ENCODE measurements at regions not wholly inside any gene's neighbourhood (a gene's known extent, or its start where the extent isn't known, plus 50 kb on each side); places are given as distances from the start of the nearest gene placed in this dataset.
"Not testable (repeated sequence)": the region's sequence is repeated elsewhere in the genome, so short reads cannot be mapped to it uniquely, and the experiment has no call there.

DNA sequence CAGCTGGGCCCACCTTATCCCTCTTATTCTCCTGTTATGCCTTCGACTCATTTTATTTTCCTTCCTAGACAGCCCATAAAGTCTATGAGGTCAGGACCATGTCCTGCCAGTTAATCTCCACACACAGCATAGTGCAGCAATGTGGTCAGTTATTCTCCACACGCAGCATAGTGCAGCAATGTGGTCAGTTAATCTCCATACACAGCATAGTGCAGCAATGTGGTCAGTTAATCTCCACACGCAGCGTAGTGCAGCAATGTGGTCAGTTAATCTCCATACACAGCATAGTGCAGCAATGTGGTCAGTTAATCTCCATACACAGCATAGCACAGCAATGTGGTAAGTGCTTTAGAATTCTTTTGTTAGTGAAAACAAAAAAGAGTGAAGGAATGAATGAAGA, 77.8 kb downstream of the TEX36 start:
- no peak for TF ChIP-seq GATA1 (IDR thresholded peaks at IDR 0.05; ENCODE audit: low read depth, low read length)
- no peak for TF ChIP-seq POLR2A (IDR thresholded peaks at IDR 0.05; ENCODE audit: low read length)
- DNase-seq: peak; percentile 4 to 78

DNA sequence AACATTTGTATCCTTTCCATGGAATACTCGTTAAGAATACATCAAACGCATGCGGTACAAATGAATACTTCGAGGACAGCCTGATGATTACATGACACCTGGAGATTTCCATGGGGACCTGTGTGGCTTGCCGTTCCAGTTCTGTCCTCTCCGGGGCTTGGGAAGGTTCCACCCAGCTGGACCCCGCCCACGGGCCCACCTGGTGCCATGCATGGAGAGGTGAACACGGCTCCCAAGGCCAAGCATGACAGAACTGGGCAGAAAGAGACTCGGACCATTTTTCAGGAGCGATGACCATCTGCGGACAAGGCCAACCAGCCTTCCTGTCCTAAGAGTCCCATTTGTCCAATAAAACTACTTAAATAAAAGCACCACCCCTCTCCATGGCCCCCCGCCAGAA, 80.1 kb downstream of the TEX36 start:
- no peak for DNase-seq
- TF ChIP-seq GATA1 (IDR thresholded peaks at IDR 0.05; ENCODE audit: low read depth, low read length) (no peak), POLR2A (IDR thresholded peaks at IDR 0.05; ENCODE audit: low read length) (no peak)

DNA sequence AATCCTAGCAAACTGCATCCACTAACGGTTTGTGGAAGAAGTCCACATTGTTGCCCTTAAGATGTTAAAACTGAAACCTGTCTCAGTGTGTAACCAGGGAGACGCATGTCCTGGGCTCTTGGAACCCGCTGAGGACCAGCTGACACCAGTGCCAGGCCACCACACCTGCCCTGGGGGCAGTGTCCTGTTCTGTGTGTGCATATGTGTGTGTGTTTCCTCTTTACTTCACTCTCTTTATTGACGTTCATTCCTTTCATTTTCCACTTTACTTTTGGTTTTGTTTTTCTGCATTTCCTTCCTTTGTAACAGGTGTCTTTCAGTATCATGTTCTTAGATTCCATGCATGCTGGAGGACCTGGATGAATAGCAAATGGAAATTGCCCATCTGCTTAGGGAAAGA, 83.8 kb downstream of the TEX36 start:
- DNase-seq: no peak
- no peak for TF ChIP-seq POLR2A (IDR thresholded peaks at IDR 0.05; ENCODE audit: low read length)
- no peak for TF ChIP-seq GATA1 (IDR thresholded peaks at IDR 0.05; ENCODE audit: low read depth, low read length)

DNA sequence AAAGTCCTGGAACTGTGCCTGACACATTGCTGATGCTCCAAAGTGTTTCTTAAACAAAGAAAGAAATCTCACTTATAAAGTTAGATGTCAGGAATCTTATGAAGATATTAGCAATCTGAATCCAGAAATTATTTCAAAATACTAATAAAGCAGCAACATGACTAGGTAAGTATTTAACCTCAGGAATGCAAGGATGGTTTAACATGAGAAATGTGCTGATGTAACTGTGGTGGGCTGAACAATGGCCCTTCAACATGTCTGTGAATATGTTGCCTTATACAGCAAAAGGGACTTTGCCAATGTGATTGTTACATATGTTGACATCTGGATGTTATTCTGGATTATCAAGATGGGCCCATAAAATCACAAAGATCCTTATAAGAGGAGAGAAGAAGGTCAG, 87.1 kb downstream of the TEX36 start:
- TF ChIP-seq GATA1 (IDR thresholded peaks at IDR 0.05; ENCODE audit: low read depth, low read length): no peak
- no peak for TF ChIP-seq POLR2A (IDR thresholded peaks at IDR 0.05; ENCODE audit: low read length)
- DNase-seq: no peak

DNA sequence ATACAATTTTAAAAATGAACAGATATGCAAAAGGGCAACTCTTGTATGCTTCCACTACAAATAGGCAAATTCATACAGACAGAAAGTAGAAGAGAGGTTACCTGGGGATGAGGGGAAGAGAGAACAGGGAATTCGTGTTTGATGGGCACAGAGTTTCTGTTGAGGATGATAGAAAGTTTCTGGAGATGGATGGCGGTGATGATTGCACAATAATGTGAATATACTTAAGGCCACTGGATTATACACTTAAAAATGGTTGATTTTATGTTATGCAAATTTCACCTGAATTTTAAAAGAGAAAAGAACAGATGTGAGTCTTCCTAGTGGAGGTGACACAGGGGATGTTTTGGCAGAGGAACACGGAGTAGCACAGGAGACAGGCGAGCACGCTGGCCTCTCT, 89.3 kb downstream of the TEX36 start:
- no peak for DNase-seq
- TF ChIP-seq POLR2A (IDR thresholded peaks at IDR 0.05; ENCODE audit: low read length) (no peak), GATA1 (IDR thresholded peaks at IDR 0.05; ENCODE audit: low read depth, low read length) (no peak)

DNA sequence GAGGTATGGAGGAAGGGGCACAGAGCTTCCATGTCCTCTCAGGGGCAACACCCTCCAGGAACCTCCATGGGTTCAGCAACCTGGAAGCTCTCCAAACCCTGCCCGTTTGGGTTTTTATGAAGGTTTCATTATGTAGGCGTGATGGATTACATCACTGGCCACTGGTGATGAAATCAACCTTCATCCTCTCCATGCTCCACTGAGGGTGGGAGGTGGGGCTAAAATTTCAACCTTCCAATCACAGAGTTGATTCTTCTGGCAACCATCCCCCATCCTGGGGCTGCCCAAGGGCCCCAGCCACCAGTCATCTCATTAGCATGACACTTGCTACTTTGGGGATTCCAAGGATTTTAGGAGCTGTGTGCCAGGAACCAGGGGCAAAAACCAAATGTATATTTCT, 90.1 kb downstream of the TEX36 start:
- no peak for TF ChIP-seq POLR2A (IDR thresholded peaks at IDR 0.05; ENCODE audit: low read length)
- no peak for TF ChIP-seq GATA1 (IDR thresholded peaks at IDR 0.05; ENCODE audit: low read depth, low read length)
- DNase-seq: peak in 1 of 2 experiments; percentile 14

DNA sequence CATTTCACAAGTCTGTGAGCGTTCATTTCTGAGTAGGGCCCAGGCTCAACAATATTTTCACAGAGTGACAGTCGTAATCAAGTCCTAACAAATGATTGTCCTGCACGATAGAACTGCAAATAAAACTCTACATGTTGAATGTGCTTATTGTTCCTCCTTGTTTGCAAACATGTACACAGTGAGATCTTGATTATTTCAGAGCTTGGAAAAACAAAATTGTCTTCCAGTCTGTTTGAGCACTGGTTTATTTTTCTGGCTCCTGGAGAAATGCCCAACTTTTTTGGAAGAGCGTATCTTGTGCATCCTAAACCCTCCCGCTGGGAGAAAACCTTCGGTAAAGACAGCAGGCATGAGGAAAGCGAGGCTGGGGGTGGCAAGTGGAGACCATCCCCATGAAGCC, 91.1 kb downstream of the TEX36 start:
- TF ChIP-seq GATA1 (IDR thresholded peaks at IDR 0.05; ENCODE audit: low read depth, low read length): no peak
- TF ChIP-seq POLR2A (IDR thresholded peaks at IDR 0.05; ENCODE audit: low read length): no peak
- DNase-seq: no peak

DNA sequence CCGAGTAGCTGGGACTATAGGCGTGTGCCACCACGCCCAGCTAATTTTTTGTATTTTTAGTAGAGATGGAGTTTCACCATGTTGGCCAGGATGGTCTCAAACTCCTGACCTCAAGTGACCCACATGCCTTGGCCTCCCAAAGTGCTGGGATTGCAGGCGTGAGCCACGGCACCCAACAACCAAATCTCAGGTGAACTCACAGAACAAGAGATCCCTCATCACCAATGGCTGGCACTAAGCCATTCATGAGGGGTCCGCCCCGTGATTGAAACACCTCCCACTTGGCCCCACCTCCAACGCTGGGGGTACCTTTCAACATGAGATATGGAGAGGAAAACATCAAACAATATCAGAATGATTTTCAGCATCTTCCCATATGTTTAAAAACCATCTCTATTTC, 94.2 kb downstream of the TEX36 start:
- not testable (repeated sequence) for DNase-seq

DNA sequence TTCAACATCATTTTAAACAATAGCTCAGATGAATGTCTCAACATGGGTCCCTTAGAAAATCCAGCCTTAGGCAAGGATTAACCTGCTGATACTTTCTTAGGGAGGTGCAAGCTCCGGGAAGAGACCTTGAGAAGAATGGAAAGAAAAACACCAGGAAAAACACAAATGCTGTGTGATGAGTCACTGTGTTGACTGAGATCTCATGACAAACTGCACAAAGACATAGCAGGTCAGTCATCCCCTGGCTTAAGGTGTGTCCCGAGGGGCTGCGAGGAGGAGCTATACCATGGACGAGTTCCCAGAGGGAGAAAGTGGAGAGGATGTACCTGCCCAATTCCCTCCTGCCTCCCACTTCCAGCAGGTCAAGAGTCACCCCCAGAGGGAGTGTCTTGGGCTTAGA, 98.0 kb downstream of the TEX36 start:
- DNase-seq: no peak
- TF ChIP-seq GATA1 (IDR thresholded peaks at IDR 0.05; ENCODE audit: low read depth, low read length): no peak
- TF ChIP-seq POLR2A (IDR thresholded peaks at IDR 0.05; ENCODE audit: low read length): no peak

DNA sequence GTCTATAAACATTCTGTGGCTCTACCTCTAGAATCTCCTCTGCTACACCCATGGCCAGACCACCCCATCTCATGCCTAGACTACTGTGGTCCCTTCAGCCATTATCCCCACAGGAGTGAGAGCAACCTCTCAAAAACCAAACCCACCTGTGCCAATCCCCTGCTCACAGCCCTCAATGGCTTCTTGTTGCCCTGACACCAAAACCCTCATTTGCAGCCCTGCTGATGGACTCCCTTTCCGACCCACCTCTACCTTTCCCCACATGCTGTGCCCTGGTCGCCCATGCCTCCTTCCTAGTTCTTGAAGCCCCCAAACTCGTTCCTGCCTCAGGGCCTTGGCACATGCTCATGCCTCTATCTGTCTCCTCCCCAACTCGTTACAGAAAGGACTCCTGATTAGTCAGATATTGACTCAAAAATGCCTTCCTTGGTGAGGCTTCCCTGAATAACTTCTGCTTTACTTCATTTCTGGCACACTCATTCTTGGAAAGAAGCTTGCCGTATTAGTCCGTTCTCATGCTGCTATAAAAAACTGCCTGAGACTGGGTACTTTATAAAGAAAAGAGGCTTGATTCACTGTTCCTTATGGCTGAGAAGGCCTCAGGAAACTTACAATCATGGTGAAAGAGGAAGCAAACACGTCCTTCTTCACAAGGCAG, 104.2 kb downstream of the TEX36 start:
- TF ChIP-seq POLR2A (IDR thresholded peaks at IDR 0.05; ENCODE audit: low read length): no peak
- TF ChIP-seq GATA1 (IDR thresholded peaks at IDR 0.05; ENCODE audit: low read depth, low read length): no peak
- DNase-seq: no peak

DNA sequence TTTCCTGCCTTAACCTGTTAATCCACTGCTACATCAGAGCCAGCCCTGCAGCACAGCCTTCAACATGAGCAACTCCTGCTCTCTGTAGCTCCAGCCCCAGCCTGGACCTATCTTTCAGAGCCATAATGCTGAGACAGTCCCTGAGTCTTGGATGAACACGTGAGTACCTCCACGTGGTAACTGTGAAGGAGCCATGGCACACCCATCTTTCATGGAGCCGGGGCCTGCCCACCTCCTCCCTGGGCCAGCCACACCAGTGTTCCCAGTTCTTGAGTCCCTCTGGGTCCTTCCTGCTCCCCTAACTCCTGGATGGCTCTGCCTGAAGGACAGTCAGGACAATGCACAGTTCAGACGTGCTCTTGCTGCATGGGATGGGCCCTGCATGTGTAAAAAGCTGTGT, 107.1 kb downstream of the TEX36 start:
- no peak for DNase-seq
- TF ChIP-seq POLR2A (IDR thresholded peaks at IDR 0.05; ENCODE audit: low read length) (no peak), GATA1 (IDR thresholded peaks at IDR 0.05; ENCODE audit: low read depth, low read length) (no peak)

DNA sequence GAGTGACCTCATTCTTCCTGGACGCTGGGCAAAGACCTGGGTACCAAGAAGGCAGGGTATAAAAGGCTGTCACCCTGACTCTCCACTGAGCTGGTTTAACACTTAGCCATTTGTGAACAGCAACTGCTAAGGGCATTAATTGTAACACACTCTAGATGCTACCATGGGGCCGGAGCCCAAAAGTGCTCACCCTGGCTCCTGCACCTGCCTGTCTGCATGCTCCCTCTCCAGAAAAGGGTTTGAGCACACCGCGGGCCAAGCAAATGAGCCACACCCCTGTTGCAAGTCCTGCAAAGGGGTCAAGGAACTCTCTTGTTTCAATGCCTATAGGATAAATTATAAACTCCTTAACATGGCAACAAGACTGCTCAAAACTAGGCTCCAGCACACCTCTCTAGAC, 114.8 kb downstream of the TEX36 start:
- no peak for DNase-seq
- TF ChIP-seq GATA1 (IDR thresholded peaks at IDR 0.05; ENCODE audit: low read depth, low read length) (no peak), POLR2A (IDR thresholded peaks at IDR 0.05; ENCODE audit: low read length) (no peak)

DNA sequence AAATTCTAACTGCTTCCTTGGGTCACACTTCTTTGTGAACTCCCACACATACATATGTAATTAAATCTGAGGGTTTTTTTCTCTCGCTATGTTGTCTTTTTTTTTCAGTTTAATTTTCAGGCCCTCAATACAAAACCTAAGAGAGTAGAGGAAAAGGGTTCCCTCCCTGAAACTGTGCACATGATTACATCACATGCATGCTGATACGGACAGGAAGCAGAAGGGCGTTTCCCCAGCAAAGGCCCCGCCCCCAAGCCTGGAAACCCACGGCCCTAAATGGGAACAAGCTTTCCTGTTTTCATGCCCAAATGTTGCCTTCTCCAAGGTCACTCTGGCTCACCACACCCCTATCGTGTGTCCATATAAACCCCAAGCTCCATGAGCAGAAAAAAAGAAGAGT, 115.4 kb downstream of the TEX36 start:
- no peak for TF ChIP-seq GATA1 (IDR thresholded peaks at IDR 0.05; ENCODE audit: low read depth, low read length)
- TF ChIP-seq POLR2A (IDR thresholded peaks at IDR 0.05; ENCODE audit: low read length): no peak
- DNase-seq: no peak

DNA sequence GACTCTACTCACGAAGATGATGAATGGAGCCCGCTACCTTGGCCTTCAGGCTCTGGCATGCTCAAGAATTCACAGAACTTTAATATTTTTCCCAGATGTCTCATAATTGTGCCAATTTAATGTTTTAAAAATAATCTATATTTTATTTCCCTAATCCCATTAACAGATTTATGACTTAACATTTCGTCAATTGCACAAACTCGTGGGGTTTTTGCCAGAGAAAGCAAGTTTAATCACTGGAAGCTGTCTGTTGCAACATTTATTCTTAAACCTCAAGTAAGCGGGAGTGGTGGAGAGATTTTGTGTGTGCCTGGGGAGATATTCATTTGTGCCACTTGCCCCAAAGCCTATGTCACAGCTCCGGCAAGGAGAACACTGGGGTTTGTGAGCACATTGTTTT, 117.9 kb downstream of the TEX36 start:
- TF ChIP-seq POLR2A (IDR thresholded peaks at IDR 0.05; ENCODE audit: low read length) (no peak), GATA1 (IDR thresholded peaks at IDR 0.05; ENCODE audit: low read depth, low read length) (no peak)
- no peak for DNase-seq

DNA sequence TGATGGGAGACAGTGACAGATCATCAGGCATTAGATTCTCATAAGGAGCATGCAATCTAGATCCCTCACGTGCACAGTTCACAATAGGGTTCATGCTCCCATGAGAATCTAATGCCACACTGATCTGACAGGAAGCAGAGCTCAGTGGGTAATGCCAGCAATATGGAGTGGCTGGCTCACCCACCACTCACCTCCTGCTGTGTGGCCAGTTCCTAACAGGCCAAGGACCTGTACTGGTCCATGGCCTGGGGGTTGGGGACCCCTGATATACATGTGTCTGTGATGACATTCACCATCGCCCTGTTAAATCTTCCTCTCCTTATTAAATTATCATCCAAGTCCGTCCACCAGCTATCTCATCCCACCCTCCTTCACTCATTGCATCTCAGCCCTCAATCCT, 118.4 kb downstream of the TEX36 start:
- no peak for DNase-seq
- TF ChIP-seq POLR2A (IDR thresholded peaks at IDR 0.05; ENCODE audit: low read length): no peak
- TF ChIP-seq GATA1 (IDR thresholded peaks at IDR 0.05; ENCODE audit: low read depth, low read length): no peak

DNA sequence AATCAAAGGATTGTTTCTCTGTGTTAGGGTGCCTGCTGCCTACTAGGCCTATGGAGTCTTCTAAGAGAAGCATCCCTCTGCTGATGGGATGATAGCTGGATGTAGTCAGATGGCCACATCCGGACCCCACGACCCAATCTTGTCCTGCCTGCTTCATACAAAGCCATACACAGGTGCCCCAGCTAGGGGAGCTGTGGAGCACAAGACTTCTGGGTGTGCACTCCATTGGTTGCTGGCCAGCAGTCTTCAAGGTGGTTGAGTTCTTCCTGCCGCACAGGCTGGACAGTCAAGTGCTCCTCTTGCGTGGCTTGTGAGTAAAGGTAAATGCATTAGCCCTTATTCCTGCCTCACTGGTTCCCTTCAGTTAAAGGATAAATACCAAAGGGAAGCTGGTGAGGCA, 120.2 kb downstream of the TEX36 start:
- TF ChIP-seq POLR2A (IDR thresholded peaks at IDR 0.05; ENCODE audit: low read length): no peak
- no peak for TF ChIP-seq GATA1 (IDR thresholded peaks at IDR 0.05; ENCODE audit: low read depth, low read length)
- DNase-seq: peak in 1 of 2 experiments; percentile 4

All from erythroblast (primary cell).